ENCODE measurements at regions not wholly inside any gene's neighbourhood (a gene's known extent, or its start where the extent isn't known, plus 50 kb on each side); places are given as distances from the start of the nearest gene placed in this dataset.

- DNase-seq (ENCODE audit: low read depth): peak; percentile 78
- H3K4me3 ChIP-seq (replicated peaks; ENCODE audit: low read depth, low read length): no peak overlapping the region
- TF ChIP-seq CTCF (IDR thresholded peaks at IDR 0.05; ENCODE audit: low read length, missing control alignments): no peak
These were observed 209.7 kb upstream of the ARHGAP20 start for GRCh38 chr11:110921742-110922521.

- DNase-seq (ENCODE audit: low read depth): no peak
- no peak overlapping the region for H3K4me3 ChIP-seq (replicated peaks; ENCODE audit: low read depth, low read length)
These were observed 207.1 kb upstream of the ARHGAP20 start for GRCh38 chr11:110919241-110919922.

GRCh38 chr11:110918351-110918750 is 206.1 kb upstream of the ARHGAP20 start:
- no peak for DNase-seq (ENCODE audit: low read depth)
- TF ChIP-seq CTCF (IDR thresholded peaks at IDR 0.05; ENCODE audit: low read length, missing control alignments): no peak

More at GRCh38 chr11:110919241-110919922, 207.1 kb upstream of the ARHGAP20 start:
- TF ChIP-seq CTCF (IDR thresholded peaks at IDR 0.05; ENCODE audit: low read length, missing control alignments): no peak

GRCh38 chr11:110912437-110912836 is 200.2 kb upstream of the ARHGAP20 start:
- TF ChIP-seq CTCF (IDR thresholded peaks at IDR 0.05; ENCODE audit: low read length, missing control alignments): no peak
- no peak for DNase-seq (ENCODE audit: low read depth)
- H3K4me3 ChIP-seq (replicated peaks; ENCODE audit: low read depth, low read length): no peak overlapping the region

More at GRCh38 chr11:110918351-110918750, 206.1 kb upstream of the ARHGAP20 start:
- no peak overlapping the region for H3K4me3 ChIP-seq (replicated peaks; ENCODE audit: low read depth, low read length)

- no peak overlapping the region for H3K4me3 ChIP-seq (replicated peaks; ENCODE audit: low read depth, low read length)
- no peak for TF ChIP-seq CTCF (IDR thresholded peaks at IDR 0.05; ENCODE audit: low read length, missing control alignments)
- no peak for DNase-seq (ENCODE audit: low read depth)
These were observed 198.1 kb upstream of the ARHGAP20 start for GRCh38 chr11:110910384-110910783.

- no peak for TF ChIP-seq CTCF (IDR thresholded peaks at IDR 0.05; ENCODE audit: low read length, missing control alignments)
- H3K4me3 ChIP-seq (replicated peaks; ENCODE audit: low read depth, low read length): no peak overlapping the region
- no peak for DNase-seq (ENCODE audit: low read depth)
These were observed 197.1 kb upstream of the ARHGAP20 start for GRCh38 chr11:110909336-110909735.

All from fibroblast of pulmonary artery (primary cell).